H1 (cell line): ENCODE measurements at regions not wholly inside any gene's neighbourhood (a gene's known extent, or its start where the extent isn't known, plus 50 kb on each side); places are given as distances from the start of the nearest gene placed in this dataset.

Experiments used
- CTCF ChIA-PET: fragments of 300-600 bp; sonication (Branson Sonifier 250); formaldehyde crosslinking; loops from one replicate; lab custom pipeline; 2021; ENCODE audit not compliant: partially characterized antibody; lab: Charles Lee
- POLR2A ChIA-PET: fragments of 300-600 bp; sonication (Branson Sonifier 250); formaldehyde crosslinking; loops from one replicate; lab custom pipeline; 2021; ENCODE audit warnings: inconsistent platforms; ENCODE audit not compliant: partially characterized antibody; lab: Charles Lee
- DNase-seq, 2 experiments: peaks; one replicate each; pipeline versions ENCODE4 v3.0.0 to v3.0.0-alpha.2; 2010 to 2022; ENCODE audit warnings: low spot score in 2 of 2, low read depth in 1 of 2, mixed read lengths in 1 of 2
- FAIRE-seq: peaks from 2 replicates; lab custom pipeline; 2011; peaks lifted over from hg19 to GRCh38; lab: Jason Lieb, UNC
- H2AFZ ChIP-seq: 2 replicates; pipeline ENCODE4 v1.8.1; 2012; ENCODE audit warnings: low read length, inconsistent platforms
- H2AK5ac ChIP-seq: 2 replicates; pipeline ENCODE4 v1.6.1; 2013; ENCODE audit warnings: low read depth, low read length
- H2BK120ac ChIP-seq: replicated peaks from 2 replicates; pipeline ENCODE3; 2013; ENCODE audit warnings: low read depth, low read length, inconsistent platforms
- H2BK12ac ChIP-seq: 2 replicates; pipeline ENCODE4 v1.6.1; 2013; ENCODE audit warnings: low read depth, low read length
- H2BK15ac ChIP-seq: 2 replicates; pipeline ENCODE4 v1.6.1; 2013; ENCODE audit warnings: low read length
- H2BK20ac ChIP-seq: 2 replicates; pipeline ENCODE4 v1.6.1; 2013; ENCODE audit warnings: low read length
- H2BK5ac ChIP-seq: 2 replicates; pipeline ENCODE4 v1.6.1; 2013; ENCODE audit warnings: low read depth, low read length
- H3K14ac ChIP-seq: 2 replicates; pipeline ENCODE4 v1.6.1; 2013; ENCODE audit warnings: inconsistent platforms; ENCODE audit not compliant: insufficient read length
- H3K18ac ChIP-seq: 2 replicates; pipeline ENCODE4 v1.6.1; 2013; ENCODE audit warnings: low read length; ENCODE audit errors: extremely low read depth
- H3K23ac ChIP-seq: 2 replicates; pipeline ENCODE4 v1.6.1; 2013; ENCODE audit warnings: inconsistent platforms; ENCODE audit not compliant: insufficient read length
- H3K23me2 ChIP-seq: 2 replicates; pipeline ENCODE4 v1.6.1; 2013; ENCODE audit warnings: low read depth, low read length
- H3K27ac ChIP-seq: 2 replicates; pipeline ENCODE4 v1.6.1; 2011; ENCODE audit warnings: low read depth, low read length, inconsistent platforms
- H3K27me3 ChIP-seq, 4 experiments: replicated peaks in 1 of 4; 1 replicate in 1 of 4; 2 replicates in 3 of 4; pipeline versions ENCODE4 v1.6.1 to v1.8.1; 2011 to 2013; ENCODE audit warnings: low read length in 3 of 4, mild to moderate bottlenecking in 3 of 4, inconsistent platforms in 2 of 4, mixed read lengths in 2 of 4, moderate library complexity in 1 of 4; ENCODE audit not compliant: control insufficient read depth in 3 of 4, insufficient read depth in 3 of 4; ENCODE audit errors: extremely low read depth in 1 of 4
- H3K36me3 ChIP-seq, 4 experiments: 2 replicates each; pipeline versions ENCODE4 v1.6.1 to v1.8.1; 2011 to 2013; ENCODE audit warnings: mild to moderate bottlenecking in 4 of 4, low read length in 3 of 4, moderate library complexity in 2 of 4, control low read depth in 1 of 4, inconsistent platforms in 1 of 4; ENCODE audit not compliant: insufficient read depth in 4 of 4, control insufficient read depth in 2 of 4
- H3K4ac ChIP-seq: replicated peaks from 2 replicates; pipeline ENCODE3; 2013; ENCODE audit warnings: low read length, low read depth, mixed read lengths, inconsistent platforms; ENCODE audit not compliant: insufficient read length
- H3K4me1 ChIP-seq, 4 experiments: replicated peaks in 1 of 4; 1 replicate in 1 of 4; 2 replicates in 3 of 4; pipeline versions ENCODE4 v1.6.1 to v1.8.1; 2011 to 2013; ENCODE audit warnings: low read length in 3 of 4, inconsistent platforms in 2 of 4, mixed read lengths in 1 of 4; ENCODE audit not compliant: insufficient read depth in 4 of 4, control insufficient read depth in 3 of 4
- H3K4me2 ChIP-seq, 2 experiments: 2 replicates each; pipeline versions ENCODE4 v1.6.1 to v1.8.1; 2011 to 2013; ENCODE audit warnings: low read depth in 2 of 2, low read length in 2 of 2, control low read depth in 1 of 2, inconsistent platforms in 1 of 2, mild to moderate bottlenecking in 1 of 2; ENCODE audit not compliant: insufficient read depth in 1 of 2
- H3K4me3 ChIP-seq, 4 experiments: fragments of 200-600, 300-600 bp in 1 of 4; sonication (generic), shearing (Covaris generic), sonication (Bioruptor Twin) in 1 of 4; 2 replicates each; pipeline versions ENCODE4 v1.5.1 to v1.8.1; 2011 to 2016; ENCODE audit warnings: low read length in 4 of 4, low read depth in 3 of 4, control low read depth in 2 of 4, inconsistent platforms in 2 of 4, mild to moderate bottlenecking in 2 of 4, mixed read lengths in 1 of 4, moderate library complexity in 1 of 4; ENCODE audit not compliant: insufficient read depth in 2 of 4; ENCODE audit errors: extremely low read depth in 1 of 4
- H3K56ac ChIP-seq: replicated peaks from 2 replicates; pipeline ENCODE3; 2013; ENCODE audit warnings: low read depth, mild to moderate bottlenecking, mixed read lengths, low read length, inconsistent platforms; ENCODE audit not compliant: insufficient read length
- H3K79me1 ChIP-seq: 2 replicates; pipeline ENCODE4 v1.6.1; 2013; ENCODE audit warnings: low read depth, low read length, control low read depth
- H3K79me2 ChIP-seq, 2 experiments: 2 replicates each; pipeline versions ENCODE4 v1.6.1 to v1.8.1; 2012 to 2013; ENCODE audit warnings: low read length in 2 of 2, mild to moderate bottlenecking in 2 of 2, inconsistent platforms in 1 of 2; ENCODE audit not compliant: insufficient read depth in 2 of 2, control insufficient read depth in 1 of 2
- H3K9ac ChIP-seq, 4 experiments: replicated peaks in 1 of 4; 1 replicate in 1 of 4; 2 replicates in 3 of 4; pipeline versions ENCODE4 v1.6.1 to v1.8.1; 2011 to 2013; ENCODE audit warnings: low read depth in 3 of 4, low read length in 3 of 4, control low read depth in 2 of 4, mild to moderate bottlenecking in 2 of 4, moderate library complexity in 2 of 4, inconsistent platforms in 1 of 4; ENCODE audit errors: extremely low read depth in 1 of 4
- H3K9me3 ChIP-seq, 2 experiments: 2 replicates each; pipeline versions ENCODE4 v1.6.1 to v1.8.1; 2012 to 2013; ENCODE audit warnings: mild to moderate bottlenecking in 2 of 2, moderate library complexity in 2 of 2, control low read depth in 1 of 2, inconsistent platforms in 1 of 2, low read depth in 1 of 2, low read length in 1 of 2, mixed read lengths in 1 of 2; ENCODE audit not compliant: insufficient read depth in 2 of 2
- H4K20me1 ChIP-seq, 2 experiments: replicated peaks in 1 of 2; 2 replicates each; pipeline versions ENCODE3 to v1.8.1; 2011 to 2013; ENCODE audit warnings: inconsistent platforms in 2 of 2, low read length in 2 of 2, mild to moderate bottlenecking in 1 of 2; ENCODE audit not compliant: insufficient read depth in 2 of 2, control insufficient read depth in 1 of 2
- H4K5ac ChIP-seq: 2 replicates; pipeline ENCODE4 v1.6.1; 2013; ENCODE audit warnings: low read length, low read depth, mixed read lengths, inconsistent platforms; ENCODE audit not compliant: insufficient read length
- H4K8ac ChIP-seq: 2 replicates; pipeline ENCODE4 v1.8.0; 2013; ENCODE audit warnings: mild to moderate bottlenecking, moderate library complexity, low read length, inconsistent platforms; ENCODE audit not compliant: insufficient read depth; ENCODE audit errors: extremely low read depth
- H4K91ac ChIP-seq: replicated peaks from 2 replicates; pipeline ENCODE3; 2013; ENCODE audit warnings: low read length, mixed read lengths, inconsistent platforms; ENCODE audit not compliant: insufficient read length
- SIX5 ChIP-seq: IDR thresholded peaks from 2 replicates; pipeline ENCODE4 v1.6.1; 2011; ENCODE audit warnings: mild to moderate bottlenecking, low read depth, low read length
- SUZ12 ChIP-seq: fragments of 200-600 bp; sonication (generic); IDR thresholded peaks from 2 replicates; pipeline ENCODE4 v1.6.1; 2012; ENCODE audit warnings: mild to moderate bottlenecking, inconsistent platforms, low read length, moderate library complexity, mixed read lengths
- TAF7 ChIP-seq: optimal IDR thresholded peaks from 2 replicates; pipeline ENCODE3; 2011; ENCODE audit warnings: low read depth, mild to moderate bottlenecking, inconsistent platforms, low read length, moderate library complexity, borderline replicate concordance
- WGBS, 2 experiments: shearing (Covaris generic) in 1 of 2; methylation state at CpG; one replicate each; pipeline versions ENCODE4 v1.1.6 to v1.1.7; 2013 to 2015; ENCODE audit warnings: low lambda C conversion rate in 2 of 2, mixed read lengths in 2 of 2, inconsistent platforms in 1 of 2, low coverage in 1 of 2, missing lambda C conversion rate in 1 of 2; ENCODE audit not compliant: insufficient replicate concordance in 2 of 2, insufficient coverage in 1 of 2, insufficient read length in 1 of 2; ENCODE audit errors: extremely low coverage in 1 of 2, missing lambda C conversion rate in 1 of 2; 5-methylcytosine and 5-hydroxymethylcytosine counted together
- TF ChIP-seq, protein P1 (sequence below): IDR thresholded peaks from 2 replicates; pipeline ENCODE4 v1.6.1; 2012; ENCODE audit warnings: inconsistent platforms
- TF ChIP-seq, protein P2 (sequence below): IDR thresholded peaks from 2 replicates; pipeline ENCODE4 v1.6.1; 2012; ENCODE audit warnings: inconsistent platforms

DNA sequence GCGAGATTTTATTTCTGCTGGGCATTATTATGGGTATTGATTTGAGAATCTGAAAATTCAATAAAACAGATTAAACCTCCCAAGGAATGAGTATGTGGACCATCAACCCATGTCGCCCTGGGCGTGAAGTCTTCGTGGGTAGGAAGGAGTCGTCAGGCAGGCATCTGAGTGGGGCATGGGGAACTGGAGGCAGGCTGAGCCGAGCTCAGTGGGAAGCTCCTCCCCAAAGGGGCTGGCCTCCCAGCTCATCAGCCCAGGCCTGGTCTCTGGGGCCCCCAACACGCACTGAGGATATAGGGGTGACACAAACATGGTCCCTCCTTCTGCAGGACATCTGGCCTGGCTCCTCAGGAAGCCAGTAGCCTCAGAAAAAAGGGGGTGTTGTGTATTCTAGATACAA is 265.2 kb downstream of the TFCP2L1 start:
- no peak for FAIRE-seq
- no peak overlapping the region for H4K8ac ChIP-seq
- no peak overlapping the region for H3K27ac ChIP-seq
- H3K56ac ChIP-seq: no peak overlapping the region
- H2AFZ ChIP-seq: no peak overlapping the region
- no peak overlapping the region for H4K5ac ChIP-seq
- no peak overlapping the region for H2BK5ac ChIP-seq
- H4K20me1 ChIP-seq: no peaks in the 10 kb centered on the region
- no peaks in the 10 kb centered on the region for H3K36me3 ChIP-seq
- H3K14ac ChIP-seq: no peak overlapping the region
- ChIA-PET CTCF (interaction anchor here (1.3 to 2.3 kb wide), 2 partner anchors 11 to 17 kb away, joined by 5 to 7 read pairs; no protein-coding TSS in a partner anchor), POLR2A (no interaction called here)
- H3K9ac ChIP-seq: no peak overlapping the region
- no peak overlapping the region for H2BK120ac ChIP-seq
- peaks cover 0 to 6% of the 10 kb centered on the region in 2 experiments; a peak in 1 of 4 replicates for H3K9me3 ChIP-seq
- H3K23ac ChIP-seq: no peak overlapping the region
- H3K79me2 ChIP-seq: no peaks in the 10 kb centered on the region
- H2BK20ac ChIP-seq: no peak overlapping the region
- H3K79me1 ChIP-seq: no peaks in the 10 kb centered on the region
- H4K91ac ChIP-seq: no peak overlapping the region
- TF ChIP-seq, protein P1, sequence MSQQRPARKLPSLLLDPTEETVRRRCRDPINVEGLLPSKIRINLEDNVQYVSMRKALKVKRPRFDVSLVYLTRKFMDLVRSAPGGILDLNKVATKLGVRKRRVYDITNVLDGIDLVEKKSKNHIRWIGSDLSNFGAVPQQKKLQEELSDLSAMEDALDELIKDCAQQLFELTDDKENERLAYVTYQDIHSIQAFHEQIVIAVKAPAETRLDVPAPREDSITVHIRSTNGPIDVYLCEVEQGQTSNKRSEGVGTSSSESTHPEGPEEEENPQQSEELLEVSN: peak; percentile 41; the same call in 1 of the 2 replicates
- TF ChIP-seq SUZ12 (no peak), TAF7 (no peak), SIX5 (no peak)
- TF ChIP-seq, protein P2, sequence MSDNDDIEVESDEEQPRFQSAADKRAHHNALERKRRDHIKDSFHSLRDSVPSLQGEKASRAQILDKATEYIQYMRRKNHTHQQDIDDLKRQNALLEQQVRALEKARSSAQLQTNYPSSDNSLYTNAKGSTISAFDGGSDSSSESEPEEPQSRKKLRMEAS: 0 out of 2 replicates have a peak, but pooled peaks have one; percentile 48
- TF ChIP-seq, all 59 proteins: peak for 2
- Histone ChIP-seq H3K4me3 (no peak overlapping the region), H3K4ac (no peak overlapping the region), H2BK12ac (no peak overlapping the region), H3K23me2 (no peaks in the 10 kb centered on the region), H2BK15ac (no peak overlapping the region), H3K18ac (no peak overlapping the region), H3K4me2 (no peak overlapping the region), H3K4me1 (peaks cover 0 to 11% (median 10%) of the 10 kb centered on the region in 4 experiments; a peak in 6 of 7 replicates), H3K27me3 (peaks cover 0 to 9% (median 5%) of the 10 kb centered on the region in 4 experiments; a peak in 4 of 7 replicates), H2AK5ac (no peak overlapping the region)
- WGBS, 2 experiments: 87% methylated on average over 7 of the region's 7 CpGs; no CpG with 5 or more reads in 1 of the 2 experiments
- no peak for DNase-seq
